Activated CD4-positive, alpha-beta T cell treated with anti-CD3 and anti-CD28 coated beads for 36 hours (primary cell): ENCODE measurements at regions not wholly inside any gene's neighbourhood (a gene's known extent, or its start where the extent isn't known, plus 50 kb on each side); places are given as distances from the start of the nearest gene placed in this dataset.
"Not testable (repeated sequence)": the region's sequence is repeated elsewhere in the genome, so short reads cannot be mapped to it uniquely, and the experiment has no call there.

Experiments
- ATAC-seq: fragments of 200-7000 bp; cut with Tn5 transposase; one replicate; pipeline ENCODE4 v1.10.0; 2021; ENCODE audit warnings: mild to moderate bottlenecking, moderate library complexity
- CTCF ChIA-PET: fragments of 350-600 bp; sonication (Branson Sonifier 250); formaldehyde crosslinking; loops from one replicate; lab custom pipeline; 2021; ENCODE audit warnings: antibody characterized with exemption; lab: Charles Lee
- POLR2A ChIA-PET: fragments of 350-600 bp; sonication (Branson Sonifier 250); formaldehyde crosslinking; loops from one replicate; lab custom pipeline; 2021; ENCODE audit warnings: antibody characterized with exemption, inconsistent platforms; lab: Charles Lee
- DNase-seq: peaks from one replicate; pipeline ENCODE4 v3.0.0-alpha.2; 2020
- H3K27ac Mint-ChIP-seq: one replicate; pipeline ENCODE4 v1.8.0; 2021; ENCODE audit warnings: mixed read lengths
- H3K27me3 Mint-ChIP-seq: one replicate; pipeline ENCODE4 v1.8.0; 2021; ENCODE audit warnings: mixed read lengths
- H3K36me3 Mint-ChIP-seq: one replicate; pipeline ENCODE4 v1.8.0; 2021; ENCODE audit warnings: low read depth, mixed read lengths
- H3K4me1 Mint-ChIP-seq: one replicate; pipeline ENCODE4 v1.8.0; 2021; ENCODE audit warnings: mixed read lengths
- H3K4me3 Mint-ChIP-seq: one replicate; pipeline ENCODE4 v1.8.0; 2021; ENCODE audit warnings: mild to moderate bottlenecking, moderate library complexity, mixed read lengths
- H3K9me3 Mint-ChIP-seq: one replicate; pipeline ENCODE4 v1.8.0; 2021; ENCODE audit warnings: low read depth, mixed read lengths
- intact Hi-C, 2 experiments: fragments of 100-400 bp; cut with DNase I in 1 of 2; cut with micrococcal nuclease in 1 of 2; formaldehyde crosslinking; loops; one replicate each; pipeline versions ENCODE4 v1.14.2 to v1.15.1; 2022 to 2024; cut with DNase I, micrococcal nuclease

- H3K4me1 Mint-ChIP-seq, result no peaks in the 10 kb centered on the region
- peaks cover 4% of the 10 kb centered on the region for H3K9me3 Mint-ChIP-seq
- CTCF ChIA-PET, result no interaction called here
- intact Hi-C loops, result no loop called here
- no peak for ATAC-seq
- H3K4me3 Mint-ChIP-seq, result no peak overlapping the region
- no peaks in the 10 kb centered on the region for H3K36me3 Mint-ChIP-seq
- H3K27me3 Mint-ChIP-seq, result no peaks in the 10 kb centered on the region
- no peak overlapping the region for H3K27ac Mint-ChIP-seq
- POLR2A ChIA-PET, result no interaction called here
- DNase-seq, result no peak
These were observed 139.9 kb upstream of the CDH7 start for GRCh38 chr18:65610939-65611338.

GRCh38 chr18:65608471-65608870 lies 142.3 kb upstream of the CDH7 start:
- CTCF ChIA-PET, result no interaction called here
- POLR2A ChIA-PET, result no interaction called here
- H3K36me3 Mint-ChIP-seq, result no peaks in the 10 kb centered on the region
- H3K27me3 Mint-ChIP-seq, result no peaks in the 10 kb centered on the region
- peaks cover 4% of the 10 kb centered on the region for H3K9me3 Mint-ChIP-seq
- H3K4me1 Mint-ChIP-seq, result no peaks in the 10 kb centered on the region
- ATAC-seq (no peak), DNase-seq (no peak)
- H3K27ac Mint-ChIP-seq, result no peak overlapping the region
- intact Hi-C loops, result no loop called here
- H3K4me3 Mint-ChIP-seq, result no peak overlapping the region

GRCh38 chr18:65607161-65607560 lies 143.7 kb upstream of the CDH7 start:
- Mint-ChIP-seq H3K4me3 (no peak overlapping the region), H3K4me1 (no peaks in the 10 kb centered on the region), H3K9me3 (peaks cover 4% of the 10 kb centered on the region), H3K36me3 (no peaks in the 10 kb centered on the region), H3K27ac (no peak overlapping the region), H3K27me3 (no peaks in the 10 kb centered on the region)
- no peak for ATAC-seq
- ChIA-PET POLR2A (no interaction called here), CTCF (no interaction called here)
- intact Hi-C loops, result no loop called here
- no peak for DNase-seq

- ATAC-seq, result no peak
- CTCF ChIA-PET, result no interaction called here
These were observed 144.2 kb upstream of the CDH7 start for GRCh38 chr18:65606551-65607130.

GRCh38 chr18:65605352-65605751 lies 145.5 kb upstream of the CDH7 start:
- H3K36me3 Mint-ChIP-seq, H3K9me3 Mint-ChIP-seq, H3K27ac Mint-ChIP-seq, H3K27me3 Mint-ChIP-seq, H3K4me3 Mint-ChIP-seq, POLR2A ChIA-PET, CTCF ChIA-PET, intact Hi-C loops, ATAC-seq, H3K4me1 Mint-ChIP-seq, DNase-seq: not testable (repeated sequence)

More at GRCh38 chr18:65606551-65607130, 144.2 kb upstream of the CDH7 start:
- POLR2A ChIA-PET, result no interaction called here
- no peak for DNase-seq
- H3K4me1 Mint-ChIP-seq, result no peaks in the 10 kb centered on the region
- no peaks in the 10 kb centered on the region for H3K27me3 Mint-ChIP-seq
- no peaks in the 10 kb centered on the region for H3K36me3 Mint-ChIP-seq
- H3K9me3 Mint-ChIP-seq, result peaks cover 4% of the 10 kb centered on the region
- intact Hi-C loops, result no loop called here
- H3K4me3 Mint-ChIP-seq, result no peak overlapping the region
- H3K27ac Mint-ChIP-seq, result no peak overlapping the region

- Mint-ChIP-seq H3K27ac (no peak overlapping the region), H3K9me3 (no peaks in the 10 kb centered on the region), H3K27me3 (no peaks in the 10 kb centered on the region), H3K4me3 (no peak overlapping the region), H3K36me3 (no peaks in the 10 kb centered on the region), H3K4me1 (no peaks in the 10 kb centered on the region)
- POLR2A ChIA-PET, result no interaction called here
- intact Hi-C loops, result no loop called here
- CTCF ChIA-PET, result no interaction called here
- DNase-seq (no peak), ATAC-seq (no peak)
These were observed 149.0 kb upstream of the CDH7 start for GRCh38 chr18:65601775-65602174.

GRCh38 chr18:65592435-65592834 lies 158.4 kb upstream of the CDH7 start:
- no peak overlapping the region for H3K27ac Mint-ChIP-seq
- no peaks in the 10 kb centered on the region for H3K27me3 Mint-ChIP-seq
- ChIA-PET POLR2A (no interaction called here), CTCF (no interaction called here)
- H3K9me3 Mint-ChIP-seq, result peaks cover 4% of the 10 kb centered on the region
- H3K36me3 Mint-ChIP-seq, result no peaks in the 10 kb centered on the region
- H3K4me1 Mint-ChIP-seq, result no peaks in the 10 kb centered on the region
- DNase-seq, result no peak
- ATAC-seq, result no peak
- no peak overlapping the region for H3K4me3 Mint-ChIP-seq
- intact Hi-C loops, result no loop called here

GRCh38 chr18:65587491-65587890 lies 163.3 kb upstream of the CDH7 start:
- intact Hi-C loops, result no loop called here
- Mint-ChIP-seq H3K27me3 (no peaks in the 10 kb centered on the region), H3K27ac (no peak overlapping the region), H3K9me3 (peaks cover 11% of the 10 kb centered on the region), H3K4me3 (no peak overlapping the region), H3K4me1 (no peaks in the 10 kb centered on the region), H3K36me3 (no peaks in the 10 kb centered on the region)
- ATAC-seq (no peak), DNase-seq (no peak)
- POLR2A ChIA-PET, result no interaction called here
- CTCF ChIA-PET, result interaction anchor here (0.7 kb wide), 1 partner anchor 382 kb away, joined by 3 read pairs; no protein-coding TSS in a partner anchor

- POLR2A ChIA-PET, H3K27me3 Mint-ChIP-seq, H3K27ac Mint-ChIP-seq, DNase-seq, intact Hi-C loops, ATAC-seq, H3K4me1 Mint-ChIP-seq, H3K36me3 Mint-ChIP-seq, CTCF ChIA-PET, H3K4me3 Mint-ChIP-seq: not testable (repeated sequence)
- peaks cover 15% of the 10 kb centered on the region for H3K9me3 Mint-ChIP-seq
These were observed 168.7 kb upstream of the CDH7 start for GRCh38 chr18:65582094-65582493.

GRCh38 chr18:65568866-65569265 lies 181.9 kb upstream of the CDH7 start:
- DNase-seq (no peak), ATAC-seq (no peak)
- POLR2A ChIA-PET, result no interaction called here
- Mint-ChIP-seq H3K4me1 (no peaks in the 10 kb centered on the region), H3K9me3 (peaks cover 9% of the 10 kb centered on the region), H3K4me3 (no peak overlapping the region), H3K36me3 (no peaks in the 10 kb centered on the region), H3K27me3 (no peaks in the 10 kb centered on the region), H3K27ac (no peak overlapping the region)
- CTCF ChIA-PET, result no interaction called here
- intact Hi-C loops, result no loop called here

- Mint-ChIP-seq H3K36me3 (no peaks in the 10 kb centered on the region), H3K9me3 (peaks cover 13% of the 10 kb centered on the region), H3K27me3 (no peaks in the 10 kb centered on the region), H3K4me3 (no peak overlapping the region), H3K4me1 (no peaks in the 10 kb centered on the region), H3K27ac (no peak overlapping the region)
- ATAC-seq (no peak), DNase-seq (no peak)
- POLR2A ChIA-PET, result no interaction called here
- intact Hi-C loops, result no loop called here
- CTCF ChIA-PET, result no interaction called here
These were observed 183.4 kb upstream of the CDH7 start for GRCh38 chr18:65567372-65567771.

- Mint-ChIP-seq H3K36me3 (no peaks in the 10 kb centered on the region), H3K9me3 (peaks cover 13% of the 10 kb centered on the region), H3K4me1 (no peaks in the 10 kb centered on the region), H3K27ac (no peak overlapping the region), H3K4me3 (no peak overlapping the region), H3K27me3 (no peaks in the 10 kb centered on the region)
- CTCF ChIA-PET, result no interaction called here
- POLR2A ChIA-PET, result no interaction called here
- no peak for DNase-seq
- intact Hi-C loops, result no loop called here
- ATAC-seq, result no peak
These were observed 202.5 kb upstream of the CDH7 start for GRCh38 chr18:65548316-65548715.

GRCh38 chr18:65547046-65547445 lies 203.8 kb upstream of the CDH7 start:
- Mint-ChIP-seq H3K27me3 (no peaks in the 10 kb centered on the region), H3K27ac (no peak overlapping the region), H3K36me3 (no peaks in the 10 kb centered on the region), H3K4me3 (no peak overlapping the region), H3K4me1 (no peaks in the 10 kb centered on the region), H3K9me3 (peaks cover 13% of the 10 kb centered on the region)
- ChIA-PET POLR2A (no interaction called here), CTCF (no interaction called here)
- intact Hi-C loops, result no loop called here
- ATAC-seq, result no peak
- DNase-seq, result no peak
